GM19099 (cell line): ENCODE measurements at regions not wholly inside any gene's neighbourhood (a gene's known extent, or its start where the extent isn't known, plus 50 kb on each side); places are given as distances from the start of the nearest gene placed in this dataset.

Source experiments
- POLR2A ChIP-seq: IDR thresholded peaks from 3 replicates; pipeline ENCODE4 v1.6.1; 2011; ENCODE audit warnings: low read depth; ENCODE audit not compliant: insufficient read length; ENCODE audit errors: extremely low read depth

DNA sequence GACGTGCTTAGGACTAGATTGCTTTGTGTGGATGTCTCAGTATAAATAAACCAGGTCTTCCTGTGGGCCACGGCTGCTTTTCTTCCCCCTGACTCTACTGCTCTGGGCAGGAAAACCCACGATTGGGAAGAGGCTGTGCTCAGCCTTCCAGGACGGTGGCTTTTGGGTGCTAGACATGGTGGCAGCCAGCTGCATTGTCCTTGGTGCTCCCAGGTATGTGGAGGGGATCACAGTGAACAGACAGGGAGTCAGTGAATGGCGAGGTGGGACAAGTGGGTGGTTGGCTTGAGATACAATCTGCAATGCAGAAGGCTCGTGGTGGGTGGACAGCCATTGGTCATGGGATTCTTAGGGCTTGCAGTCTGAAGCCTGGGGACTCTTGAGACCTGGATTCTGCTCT, 366.3 kb downstream of the AACS start:
- TF ChIP-seq POLR2A, result no peak

DNA sequence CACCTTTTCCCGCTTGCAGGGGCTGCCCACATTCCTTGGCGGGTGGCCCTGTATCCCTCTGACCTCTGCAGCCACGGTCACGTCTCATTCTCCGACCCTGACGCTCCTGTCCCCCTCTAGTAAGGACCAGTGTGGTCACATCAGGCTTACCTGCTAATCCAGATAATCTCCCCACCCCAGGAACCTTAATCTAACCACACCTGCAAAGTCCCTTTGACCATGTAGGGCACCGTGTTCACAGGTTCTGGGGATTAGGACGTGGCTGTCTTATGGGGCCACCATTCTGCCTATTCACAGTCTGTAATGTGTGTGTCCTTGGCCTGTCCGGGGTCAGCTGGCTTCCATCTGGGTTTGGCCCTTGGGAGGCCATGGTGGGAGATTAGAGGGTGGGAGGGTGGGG, 368.9 kb downstream of the AACS start:
- TF ChIP-seq POLR2A, result no peak

DNA sequence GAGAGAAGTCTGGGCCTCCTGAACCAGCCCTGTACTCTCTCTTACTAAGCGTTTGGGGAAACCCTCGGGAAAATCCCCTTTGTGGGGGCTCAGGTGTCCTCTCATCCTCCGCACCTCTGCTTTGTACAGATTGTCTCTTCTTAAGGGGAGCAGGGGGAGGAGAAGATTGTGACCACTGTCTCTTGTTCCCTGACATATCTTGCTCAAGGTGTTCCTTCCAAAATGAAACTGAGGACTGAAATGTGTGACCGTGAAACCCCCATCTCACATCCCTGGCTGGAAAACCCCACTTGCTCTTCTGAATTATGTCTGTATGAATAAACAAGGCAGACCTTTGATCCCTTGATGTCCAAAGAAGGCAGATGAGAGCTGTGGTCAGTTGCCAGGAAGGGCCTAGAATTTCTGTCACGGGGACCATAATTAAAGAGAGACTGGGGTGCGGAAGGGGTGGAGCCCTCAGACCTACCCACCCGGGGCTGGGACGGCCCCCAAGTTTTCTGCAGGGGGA, 369.8 kb downstream of the AACS start:
- TF ChIP-seq POLR2A, result no peak

GRCh38 chr12:125435871-125436270, 370.6 kb downstream of the AACS start:
- no peak for TF ChIP-seq POLR2A

DNA sequence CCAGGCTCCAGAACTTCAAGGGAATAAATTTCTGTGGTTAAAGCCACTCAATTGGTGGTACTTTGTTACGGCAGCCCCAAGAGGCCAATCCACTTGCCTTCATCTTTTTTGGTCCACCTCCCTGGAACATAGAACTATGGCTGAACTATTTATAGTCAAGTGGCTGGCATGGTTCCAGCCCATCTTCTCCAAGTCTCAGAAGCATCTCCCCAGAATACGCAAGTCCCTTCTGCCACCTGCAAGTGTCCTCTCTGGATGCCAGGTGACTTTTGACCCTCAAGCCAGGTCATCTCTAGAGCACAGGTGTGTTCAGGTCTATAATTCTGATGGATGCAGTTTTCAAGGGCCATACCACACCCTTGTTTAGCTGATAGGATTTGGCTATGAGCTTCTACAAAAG, 371.5 kb downstream of the AACS start:
- TF ChIP-seq POLR2A, result no peak

DNA sequence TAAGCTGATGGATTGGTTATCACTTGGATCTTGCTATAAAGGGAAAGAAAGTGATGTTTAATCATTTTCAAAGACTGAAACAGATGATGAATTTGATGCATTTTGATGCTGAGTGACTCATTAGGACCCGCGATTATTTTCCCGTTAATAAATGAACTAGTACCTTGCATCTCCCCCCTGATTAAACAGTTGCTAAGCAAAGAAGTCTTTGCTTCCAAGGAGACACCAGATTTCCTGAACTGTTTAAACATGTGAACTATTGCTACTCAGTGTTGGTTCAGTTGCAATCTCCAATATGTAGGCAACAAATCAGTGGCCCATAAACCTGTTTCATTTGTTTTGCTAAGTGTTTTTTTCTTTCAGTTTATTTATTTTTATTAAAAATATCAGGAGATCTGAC, 375.2 kb downstream of the AACS start:
- no peak for TF ChIP-seq POLR2A

DNA sequence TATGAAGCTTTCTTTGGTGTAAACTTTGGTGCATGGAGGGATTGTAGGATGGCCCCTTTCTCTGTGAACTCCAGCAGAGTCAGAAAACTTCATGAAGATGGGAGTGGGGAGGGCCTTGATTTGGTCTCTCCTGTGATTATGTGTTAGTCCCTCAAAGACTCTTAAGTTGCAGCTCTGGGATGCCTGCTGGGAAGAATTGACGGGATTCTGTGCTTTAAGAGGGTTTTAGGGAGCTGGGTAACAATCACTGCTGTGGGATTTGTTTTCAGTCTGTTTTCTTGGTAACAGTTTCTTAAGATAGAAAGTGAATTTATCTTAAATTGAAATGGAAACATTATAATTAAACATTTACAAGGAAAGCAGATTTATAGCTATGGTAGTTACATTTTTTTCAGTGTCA, 378.1 kb downstream of the AACS start:
- no peak for TF ChIP-seq POLR2A

DNA sequence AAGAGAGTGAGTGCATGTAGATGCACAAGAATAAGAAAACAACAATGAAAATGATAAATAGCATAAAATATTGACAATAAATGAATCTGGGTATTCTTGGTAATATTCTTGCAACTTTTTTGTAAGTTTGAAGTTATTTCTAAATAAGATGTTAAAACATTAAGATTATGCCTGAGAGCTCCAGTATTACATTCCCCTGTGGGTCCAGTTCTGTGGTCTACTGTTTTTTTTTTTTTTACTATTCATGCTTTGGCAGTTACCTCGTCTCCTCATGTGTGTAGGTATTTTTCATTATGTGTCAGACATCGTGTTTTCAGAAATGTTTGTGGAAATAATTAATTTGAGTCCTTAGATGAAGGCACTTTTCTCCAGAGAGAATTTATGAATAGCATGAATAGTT, 386.2 kb downstream of the AACS start:
- no peak for TF ChIP-seq POLR2A

DNA sequence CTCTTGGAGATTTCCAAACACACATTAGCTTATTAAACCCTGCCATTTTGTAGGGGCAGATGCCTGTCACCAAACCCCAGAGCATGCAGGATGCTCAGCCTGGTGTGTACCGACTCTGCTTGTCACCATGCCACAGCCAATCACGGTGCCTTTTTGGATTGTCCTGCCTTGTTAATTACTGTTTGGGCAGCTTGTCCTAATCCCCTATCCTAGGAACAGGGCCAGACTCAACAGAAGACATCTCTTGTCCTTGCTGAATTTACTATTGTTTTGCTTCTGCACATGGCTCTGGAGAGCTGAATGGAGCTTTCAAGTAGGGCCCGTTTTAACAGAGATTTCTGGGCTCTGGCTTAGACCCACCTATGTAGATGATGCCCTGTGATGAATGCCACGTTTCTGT, 388.5 kb downstream of the AACS start:
- no peak for TF ChIP-seq POLR2A

- no peak for TF ChIP-seq POLR2A
Observed at GRCh38 chr12:125454291-125454690, 389.1 kb downstream of the AACS start.

DNA sequence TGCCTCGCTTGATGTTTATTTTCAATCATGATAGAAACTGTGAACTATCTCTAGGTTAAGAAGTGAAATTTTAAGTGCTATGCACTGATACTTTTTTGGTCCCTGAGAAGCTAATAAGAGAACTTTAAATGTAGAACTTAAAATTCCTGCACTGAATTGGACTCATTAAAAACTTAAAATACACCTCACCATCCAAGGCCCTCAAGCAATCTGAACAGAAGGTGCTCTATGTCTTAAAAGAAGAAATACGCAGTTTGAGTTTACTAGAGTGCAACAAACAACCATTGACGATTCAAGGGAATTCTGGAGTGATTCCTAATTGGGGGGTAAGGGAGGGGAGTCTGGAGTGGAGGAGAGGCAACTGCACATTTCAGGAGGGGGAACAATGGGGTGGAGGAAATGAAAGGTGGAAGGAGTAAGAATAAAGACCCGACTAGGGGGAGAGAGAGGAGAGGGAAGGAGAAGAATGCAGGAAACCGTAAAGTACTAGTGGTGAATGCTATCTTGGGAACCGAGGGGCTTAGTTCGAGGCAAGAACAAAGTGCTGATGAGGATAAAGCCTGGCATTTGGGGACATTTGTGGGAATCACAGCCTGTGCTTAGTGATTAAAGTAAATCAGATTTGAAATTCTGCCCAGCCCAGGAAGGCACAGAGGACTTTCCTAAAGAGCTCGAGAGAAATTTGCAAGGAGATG, 389.7 kb downstream of the AACS start:
- no peak for TF ChIP-seq POLR2A

GRCh38 chr12:125455556-125455955, 390.3 kb downstream of the AACS start:
- no peak for TF ChIP-seq POLR2A

GRCh38 chr12:125458552-125459268, 393.5 kb downstream of the AACS start:
- no peak for TF ChIP-seq POLR2A

DNA sequence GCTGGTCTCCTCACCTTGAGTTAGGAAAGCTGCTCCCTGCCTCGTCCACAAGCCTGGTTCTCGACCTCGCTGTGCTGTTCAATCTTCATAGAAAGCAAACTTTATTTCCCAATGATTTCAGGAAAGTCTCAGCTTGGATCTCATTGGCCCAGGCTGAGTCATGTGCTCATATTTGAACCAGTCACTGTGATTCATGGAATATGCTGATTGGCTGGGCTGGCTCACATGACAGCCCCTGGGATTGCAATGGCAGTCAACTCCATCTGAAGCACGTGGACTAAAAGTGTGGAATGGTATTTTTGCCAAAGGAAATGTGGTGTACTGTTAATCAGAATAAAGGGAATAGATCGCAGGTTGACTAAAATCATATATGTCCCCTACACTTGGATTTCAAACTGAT, 396.6 kb downstream of the AACS start:
- TF ChIP-seq POLR2A, result no peak

DNA sequence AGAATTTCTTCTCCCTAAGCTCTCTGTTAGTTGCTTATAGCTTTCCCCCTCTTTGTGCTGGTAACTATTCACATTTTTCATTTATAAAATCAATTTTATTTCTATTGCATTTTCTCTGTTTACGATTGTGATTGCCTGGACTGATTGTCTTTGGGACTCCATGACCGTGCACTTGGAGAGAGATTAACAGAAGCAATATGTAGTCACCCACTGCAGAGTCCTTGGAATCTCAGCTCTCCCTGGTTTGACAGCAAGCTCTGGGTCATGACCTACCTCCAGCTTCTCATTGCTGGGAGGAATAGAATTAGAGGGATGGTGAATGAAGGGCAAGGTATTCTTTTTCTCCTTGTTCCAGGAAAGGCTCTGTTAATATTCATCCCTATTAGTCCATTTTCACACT, 398.2 kb downstream of the AACS start:
- no peak for TF ChIP-seq POLR2A

DNA sequence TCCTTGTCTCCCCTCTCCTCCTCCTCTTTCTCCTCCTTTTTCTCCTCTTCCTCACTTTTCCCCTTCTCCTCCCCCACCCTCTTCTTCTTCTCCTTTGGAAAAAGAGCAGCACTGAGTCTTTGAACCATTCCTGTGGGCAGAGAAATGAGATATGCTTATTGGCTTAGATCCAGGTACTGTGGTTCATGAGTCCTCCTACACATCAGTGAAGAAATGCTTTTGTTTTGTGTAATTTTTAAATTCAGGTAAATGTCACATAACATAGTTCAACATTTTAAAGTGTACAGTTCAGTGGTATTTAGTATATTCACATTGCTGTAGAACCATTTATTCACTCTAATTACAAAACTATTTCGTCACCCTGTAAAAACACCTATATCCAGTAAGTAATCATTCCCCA, 402.1 kb downstream of the AACS start:
- no peak for TF ChIP-seq POLR2A

DNA sequence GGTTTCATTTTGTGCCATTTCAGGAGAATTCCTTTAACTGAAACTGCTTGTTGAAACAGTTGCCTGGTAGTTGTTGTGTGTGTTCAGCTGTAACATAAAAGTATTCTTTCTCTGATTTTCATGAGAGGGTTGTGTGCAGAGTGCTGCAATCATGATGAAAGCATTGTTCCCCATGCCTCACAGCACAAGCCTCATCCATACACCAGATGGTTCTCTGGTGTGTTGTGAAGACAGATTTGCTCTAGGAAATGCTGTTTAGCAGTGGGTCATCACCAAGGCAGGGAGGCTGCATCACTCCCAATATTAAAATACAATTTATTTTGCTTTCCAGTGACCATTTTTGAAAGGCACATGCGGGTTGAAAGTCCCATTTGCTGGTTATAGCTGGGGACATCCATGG, 404.4 kb downstream of the AACS start:
- TF ChIP-seq POLR2A, result no peak
